IPS DF 6.9 (cell line): ENCODE measurements at regions not wholly inside any gene's neighbourhood (a gene's known extent, or its start where the extent isn't known, plus 50 kb on each side); places are given as distances from the start of the nearest gene placed in this dataset.

Source experiments
- DNase-seq: peaks from one replicate; pipeline ENCODE4 v3.0.0-alpha.2; 2013; ENCODE audit warnings: low read depth, low spot score
- H3K27ac ChIP-seq: one replicate; pipeline ENCODE4 v1.5.1; 2013; ENCODE audit warnings: low read length, control low read depth
- H3K27me3 ChIP-seq: 2 replicates; pipeline ENCODE4 v1.6.1; 2013; ENCODE audit warnings: mild to moderate bottlenecking, low read length; ENCODE audit not compliant: control insufficient read depth, insufficient read depth
- H3K36me3 ChIP-seq: 2 replicates; pipeline ENCODE4 v1.6.1; 2013; ENCODE audit warnings: low read length; ENCODE audit not compliant: control insufficient read depth, insufficient read depth
- H3K4me1 ChIP-seq: 2 replicates; pipeline ENCODE4 v1.6.1; 2013; ENCODE audit warnings: low read length; ENCODE audit not compliant: control insufficient read depth, insufficient read depth
- H3K4me3 ChIP-seq: 2 replicates; pipeline ENCODE4 v1.5.1; 2013; ENCODE audit warnings: mild to moderate bottlenecking, low read length
- H3K9me3 ChIP-seq: 2 replicates; pipeline ENCODE4 v1.6.1; 2013; ENCODE audit warnings: low read length, inconsistent platforms; ENCODE audit not compliant: control insufficient read depth, insufficient read depth
- WGBS: extraction: QIAGEN DNeasy Blood & Tissue Kit; methylation state at CpG from one replicate; pipeline ENCODE4 v1.1.7; 2013; ENCODE audit warnings: mixed read lengths, missing lambda C conversion rate; ENCODE audit not compliant: insufficient read length, insufficient coverage; 5-methylcytosine and 5-hydroxymethylcytosine counted together

GRCh38 chr6:127032971-127033370 is 85.5 kb upstream of the RSPO3 start:
- H3K4me1 ChIP-seq, result no peaks in the 10 kb centered on the region
- WGBS, result 100% methylated on average over 1 of the region's 3 CpGs
- H3K36me3 ChIP-seq, result no peaks in the 10 kb centered on the region
- no peaks in the 10 kb centered on the region for H3K27me3 ChIP-seq
- H3K4me3 ChIP-seq, result no peak overlapping the region
- no peaks in the 10 kb centered on the region for H3K9me3 ChIP-seq
- no peak overlapping the region for H3K27ac ChIP-seq
- DNase-seq, result no peak

- Histone ChIP-seq H3K27ac (no peak overlapping the region), H3K4me1 (no peaks in the 10 kb centered on the region), H3K4me3 (no peak overlapping the region), H3K9me3 (no peaks in the 10 kb centered on the region), H3K36me3 (no peaks in the 10 kb centered on the region), H3K27me3 (no peaks in the 10 kb centered on the region)
- DNase-seq, result no peak
These were observed 66.8 kb upstream of the RSPO3 start for GRCh38 chr6:127051571-127052260.

GRCh38 chr6:127053032-127053874 is 65.2 kb upstream of the RSPO3 start:
- DNase-seq, result no peak

GRCh38 chr6:127053875-127054235 is 64.6 kb upstream of the RSPO3 start:
- no CpG with 5 or more reads among the region's 1 CpG for WGBS
- no peaks in the 10 kb centered on the region for H3K9me3 ChIP-seq
- no peak for DNase-seq
- H3K27ac ChIP-seq, result no peak overlapping the region
- H3K36me3 ChIP-seq, result no peaks in the 10 kb centered on the region
- no peaks in the 10 kb centered on the region for H3K4me1 ChIP-seq
- no peaks in the 10 kb centered on the region for H3K27me3 ChIP-seq
- no peak overlapping the region for H3K4me3 ChIP-seq

More at GRCh38 chr6:127053032-127053874, 65.2 kb upstream of the RSPO3 start:
- no peaks in the 10 kb centered on the region for H3K36me3 ChIP-seq
- H3K9me3 ChIP-seq, result no peaks in the 10 kb centered on the region
- no CpG with 5 or more reads among the region's 2 CpGs for WGBS
- H3K27ac ChIP-seq, result no peak overlapping the region
- no peak overlapping the region for H3K4me3 ChIP-seq
- no peaks in the 10 kb centered on the region for H3K4me1 ChIP-seq
- H3K27me3 ChIP-seq, result no peaks in the 10 kb centered on the region

GRCh38 chr6:127058027-127058426 is 60.4 kb upstream of the RSPO3 start:
- Histone ChIP-seq H3K4me3 (no peak overlapping the region), H3K27ac (no peak overlapping the region), H3K4me1 (no peaks in the 10 kb centered on the region), H3K9me3 (no peaks in the 10 kb centered on the region), H3K27me3 (no peaks in the 10 kb centered on the region), H3K36me3 (no peaks in the 10 kb centered on the region)
- WGBS, result no CpG with 5 or more reads among the region's 2 CpGs
- no peak for DNase-seq

- no peak for DNase-seq
- Histone ChIP-seq H3K4me1 (no peaks in the 10 kb centered on the region), H3K9me3 (no peaks in the 10 kb centered on the region), H3K36me3 (no peaks in the 10 kb centered on the region), H3K27me3 (no peaks in the 10 kb centered on the region), H3K27ac (no peak overlapping the region), H3K4me3 (no peak overlapping the region)
- no CpG with 5 or more reads among the region's 2 CpGs for WGBS
These were observed 59.5 kb upstream of the RSPO3 start for GRCh38 chr6:127058936-127059335.
